ENCODE measurements at regions not wholly inside any gene's neighbourhood (a gene's known extent, or its start where the extent isn't known, plus 50 kb on each side); places are given as distances from the start of the nearest gene placed in this dataset.

DNA sequence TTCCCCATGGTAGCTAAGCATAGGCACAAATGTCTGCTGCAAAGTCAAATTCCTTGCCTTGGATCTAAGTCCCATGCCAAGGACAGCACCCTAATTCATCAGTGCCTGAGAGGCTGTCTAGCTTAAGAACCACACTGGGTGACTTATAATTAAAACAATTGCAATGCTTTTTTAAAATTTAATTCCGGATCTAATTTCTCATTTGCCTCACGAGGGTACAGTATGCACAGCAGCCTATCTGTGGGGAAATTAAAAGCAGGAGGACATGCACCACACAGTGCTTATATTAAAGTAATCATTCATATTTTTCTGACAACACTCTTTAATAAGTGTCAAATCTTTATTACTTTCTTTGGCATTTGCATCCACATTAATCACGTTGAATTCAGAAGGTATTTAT lies 378.8 kb downstream of the GPAM start:
- TF ChIP-seq POLR2AphosphoS5 (IDR thresholded peaks at IDR 0.05; ENCODE audit: borderline replicate concordance, low read depth, low read length) (no peak), EZH2 (IDR thresholded peaks at IDR 0.05) (no peak), FOXP2 (optimal IDR thresholded peaks at IDR 0.05; ENCODE audit: control extremely low read depth, extremely low read length, insufficient read depth) (no peak)
